Muscle of leg (tissue), 3 donors: ENCODE measurements at regions not wholly inside any gene's neighbourhood (a gene's known extent, or its start where the extent isn't known, plus 50 kb on each side); places are given as distances from the start of the nearest gene placed in this dataset.

Experiments
- DNase-seq: peaks from one replicate; pipeline ENCODE4 v3.0.0; 2013
- H3K27ac ChIP-seq: one replicate; pipeline ENCODE4 v1.5.1; 2013; ENCODE audit warnings: mild to moderate bottlenecking, low read length, control low read depth
- H3K27me3 ChIP-seq: one replicate; pipeline ENCODE4 v1.6.1; 2013; ENCODE audit warnings: low read length; ENCODE audit not compliant: control insufficient read depth, insufficient read depth
- H3K36me3 ChIP-seq: one replicate; pipeline ENCODE4 v1.6.1; 2013; ENCODE audit warnings: low read length; ENCODE audit not compliant: control insufficient read depth, insufficient read depth
- H3K4me1 ChIP-seq: one replicate; pipeline ENCODE4 v1.6.1; 2013; ENCODE audit warnings: low read length; ENCODE audit not compliant: control insufficient read depth, insufficient read depth
- H3K4me3 ChIP-seq: one replicate; pipeline ENCODE4 v1.5.1; 2013; ENCODE audit warnings: low read length, control low read depth
- H3K9me3 ChIP-seq: replicated peaks from 2 replicates; pipeline ENCODE4 v1.6.1; 2013; ENCODE audit warnings: low read depth, low read length; ENCODE audit not compliant: control insufficient read depth
- WGBS: methylation state at CpG from one replicate; pipeline ENCODE4 v1.1.5; 2013; ENCODE audit warnings: missing lambda C conversion rate; ENCODE audit not compliant: insufficient coverage; 5-methylcytosine and 5-hydroxymethylcytosine counted together

DNA sequence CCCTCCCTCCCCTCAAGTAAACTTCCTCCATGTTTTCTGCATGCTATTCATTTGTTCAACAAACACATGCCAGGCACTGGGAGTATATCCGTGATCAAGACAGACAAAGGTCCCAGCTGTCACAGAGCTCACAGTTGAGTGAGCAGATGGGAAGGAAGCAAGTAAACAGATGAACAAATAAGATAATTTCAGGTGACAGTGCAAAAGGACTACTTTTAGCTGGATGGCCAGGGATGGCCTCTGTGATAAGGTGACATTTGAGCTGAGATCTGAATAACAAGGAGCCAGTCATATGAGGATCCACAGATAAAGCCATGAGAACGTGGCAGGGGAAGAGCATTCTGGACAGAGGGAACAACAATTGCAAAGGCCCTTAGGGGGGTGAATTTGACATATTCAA, 121.7 kb upstream of the RAD23B start:
- H3K27me3 ChIP-seq, result no peaks in the 10 kb centered on the region
- DNase-seq, result no peak
- H3K4me3 ChIP-seq, result no peak overlapping the region
- 50% methylated on average over 2 of the region's 2 CpGs for WGBS
- H3K9me3 ChIP-seq, result peaks cover 9% of the 10 kb centered on the region
- H3K4me1 ChIP-seq, result no peaks in the 10 kb centered on the region
- H3K27ac ChIP-seq, result no peak overlapping the region
- H3K36me3 ChIP-seq, result no peaks in the 10 kb centered on the region

DNA sequence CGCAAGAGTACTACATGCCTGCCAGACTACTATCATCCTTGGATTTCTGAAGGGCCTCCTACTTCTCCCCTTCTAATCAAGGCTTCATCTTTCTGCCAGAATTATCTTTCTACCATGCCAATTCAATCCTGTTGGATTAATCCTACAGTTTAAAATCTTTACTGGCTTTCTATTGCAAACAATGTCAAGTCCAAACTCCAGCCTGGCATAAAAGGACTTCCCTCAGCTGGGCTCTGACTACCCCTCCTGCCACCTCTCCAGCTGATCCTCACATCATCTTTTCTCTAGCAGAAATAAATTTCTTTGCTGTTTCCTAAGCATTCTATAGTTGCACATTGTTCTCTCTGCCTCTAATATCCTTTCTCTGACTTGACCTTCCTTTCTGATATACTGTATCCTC, 119.7 kb upstream of the RAD23B start:
- DNase-seq, result no peak
- no peak overlapping the region for H3K27ac ChIP-seq
- H3K36me3 ChIP-seq, result no peaks in the 10 kb centered on the region
- 100% methylated on average over 1 of the region's 1 CpG for WGBS
- H3K9me3 ChIP-seq, result peaks cover 9% of the 10 kb centered on the region
- H3K27me3 ChIP-seq, result no peaks in the 10 kb centered on the region
- H3K4me1 ChIP-seq, result no peaks in the 10 kb centered on the region
- H3K4me3 ChIP-seq, result no peak overlapping the region

DNA sequence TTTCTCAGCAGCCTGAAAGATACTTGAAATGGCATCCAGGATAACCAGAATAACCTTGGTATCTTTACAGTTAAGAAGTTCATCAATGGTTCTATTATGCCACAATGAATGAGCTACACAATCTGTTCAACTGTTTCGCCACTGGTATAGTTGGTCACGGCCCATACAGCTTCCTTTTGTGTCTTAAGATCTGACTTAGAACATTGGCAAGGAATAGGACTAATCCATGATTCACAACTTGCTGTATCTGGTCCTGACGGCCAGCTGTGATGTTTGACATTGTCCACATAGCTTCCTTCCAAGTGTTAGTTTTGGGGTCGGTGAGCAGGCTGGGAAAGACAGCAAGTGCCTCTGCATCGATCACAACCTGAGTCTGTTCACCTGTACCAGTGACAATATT, 113.3 kb upstream of the RAD23B start:
- no peak overlapping the region for H3K4me3 ChIP-seq
- no peaks in the 10 kb centered on the region for H3K36me3 ChIP-seq
- H3K9me3 ChIP-seq, result no peaks in the 10 kb centered on the region
- 92% methylated on average over 5 of the region's 5 CpGs for WGBS
- no peaks in the 10 kb centered on the region for H3K27me3 ChIP-seq
- no peak for DNase-seq
- no peak overlapping the region for H3K27ac ChIP-seq
- H3K4me1 ChIP-seq, result peaks cover 6% of the 10 kb centered on the region

DNA sequence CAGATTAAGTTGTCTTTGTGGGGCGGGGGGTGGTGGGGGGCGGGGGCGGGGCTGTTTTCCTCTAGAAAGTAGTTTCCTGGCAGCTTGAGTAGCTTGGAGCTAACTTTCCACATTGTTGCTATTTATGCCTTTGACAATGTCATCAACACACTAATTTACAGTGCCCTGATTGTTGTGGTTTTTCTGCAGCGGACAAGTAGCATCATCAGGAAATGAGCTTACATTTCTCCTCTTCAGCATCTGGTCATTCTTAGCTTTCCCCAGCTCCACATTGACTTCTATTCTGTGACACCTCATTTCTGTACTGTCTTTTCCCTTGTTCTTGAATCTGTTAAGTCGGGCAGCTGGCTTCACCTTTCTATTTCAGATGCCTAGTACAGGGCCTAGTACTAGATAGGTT, 112.3 kb upstream of the RAD23B start:
- H3K9me3 ChIP-seq, result no peaks in the 10 kb centered on the region
- H3K4me3 ChIP-seq, result no peak overlapping the region
- 60% methylated on average over 1 of the region's 5 CpGs for WGBS
- no peaks in the 10 kb centered on the region for H3K27me3 ChIP-seq
- peaks cover 15% of the 10 kb centered on the region for H3K4me1 ChIP-seq
- no peaks in the 10 kb centered on the region for H3K36me3 ChIP-seq
- H3K27ac ChIP-seq, result no peak overlapping the region
- DNase-seq, result no peak

DNA sequence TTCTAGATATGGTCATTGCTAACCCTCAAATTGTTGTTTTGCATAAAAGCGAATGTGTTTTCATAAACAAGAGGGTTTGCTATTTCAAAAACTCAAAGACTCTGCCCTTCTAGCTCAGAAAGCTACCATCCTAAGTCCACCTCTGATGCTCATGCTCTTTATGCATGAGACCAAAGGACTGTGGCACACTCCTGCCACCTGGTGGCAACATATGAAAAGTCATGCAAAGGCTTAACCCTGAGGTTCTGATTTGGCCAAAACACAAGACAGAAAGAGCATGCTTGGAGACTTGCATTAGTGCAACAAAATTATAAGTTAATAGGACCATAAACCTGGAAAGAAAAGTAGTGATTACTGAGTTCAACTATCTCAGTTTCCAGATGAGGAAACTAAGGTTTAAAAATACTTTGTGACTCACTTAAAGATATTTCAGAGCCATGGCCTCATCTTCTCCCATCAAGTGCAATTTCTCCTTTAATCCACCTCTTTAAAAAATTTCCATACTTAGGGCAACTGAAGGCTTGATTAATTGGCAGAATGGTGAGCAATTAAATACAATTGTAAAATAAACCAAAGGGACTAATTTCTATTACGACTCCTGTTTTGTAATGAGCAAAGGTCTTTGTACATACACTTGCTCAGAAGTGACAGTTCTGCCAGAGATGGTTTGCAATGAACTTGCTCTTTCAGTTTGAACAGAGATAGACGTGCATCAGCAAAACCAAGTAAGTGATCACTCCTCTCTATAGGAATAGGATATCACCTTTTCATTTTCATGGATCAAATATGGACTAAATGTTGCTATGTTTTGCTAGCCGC, 110.7 kb upstream of the RAD23B start:
- Histone ChIP-seq H3K27me3 (no peaks in the 10 kb centered on the region), H3K4me1 (peaks cover 29% of the 10 kb centered on the region), H3K9me3 (no peaks in the 10 kb centered on the region), H3K36me3 (no peaks in the 10 kb centered on the region), H3K27ac (no peak overlapping the region), H3K4me3 (no peak overlapping the region)
- peak; percentile 91 for DNase-seq
- 100% methylated on average over 1 of the region's 4 CpGs for WGBS

DNA sequence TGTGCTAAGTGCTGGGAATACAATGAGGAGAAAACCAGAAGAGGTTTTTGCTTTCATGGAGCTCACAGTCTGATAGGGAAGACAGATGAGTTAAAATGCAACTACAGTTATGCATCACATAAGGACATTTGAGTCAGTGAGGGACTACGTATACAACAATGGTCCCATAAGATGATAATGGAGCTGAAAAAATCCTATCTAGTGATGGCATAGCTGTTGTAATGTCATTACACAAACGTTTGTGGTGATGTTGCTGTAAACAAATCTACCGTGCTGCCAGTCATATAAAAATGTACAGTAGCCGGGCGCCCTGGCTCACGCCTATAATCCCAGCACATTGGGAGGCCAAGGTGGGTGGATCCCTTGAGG, 110.1 kb upstream of the RAD23B start:
- WGBS, result 89% methylated on average over 3 of the region's 6 CpGs
- no peak overlapping the region for H3K27ac ChIP-seq
- no peaks in the 10 kb centered on the region for H3K9me3 ChIP-seq

DNA sequence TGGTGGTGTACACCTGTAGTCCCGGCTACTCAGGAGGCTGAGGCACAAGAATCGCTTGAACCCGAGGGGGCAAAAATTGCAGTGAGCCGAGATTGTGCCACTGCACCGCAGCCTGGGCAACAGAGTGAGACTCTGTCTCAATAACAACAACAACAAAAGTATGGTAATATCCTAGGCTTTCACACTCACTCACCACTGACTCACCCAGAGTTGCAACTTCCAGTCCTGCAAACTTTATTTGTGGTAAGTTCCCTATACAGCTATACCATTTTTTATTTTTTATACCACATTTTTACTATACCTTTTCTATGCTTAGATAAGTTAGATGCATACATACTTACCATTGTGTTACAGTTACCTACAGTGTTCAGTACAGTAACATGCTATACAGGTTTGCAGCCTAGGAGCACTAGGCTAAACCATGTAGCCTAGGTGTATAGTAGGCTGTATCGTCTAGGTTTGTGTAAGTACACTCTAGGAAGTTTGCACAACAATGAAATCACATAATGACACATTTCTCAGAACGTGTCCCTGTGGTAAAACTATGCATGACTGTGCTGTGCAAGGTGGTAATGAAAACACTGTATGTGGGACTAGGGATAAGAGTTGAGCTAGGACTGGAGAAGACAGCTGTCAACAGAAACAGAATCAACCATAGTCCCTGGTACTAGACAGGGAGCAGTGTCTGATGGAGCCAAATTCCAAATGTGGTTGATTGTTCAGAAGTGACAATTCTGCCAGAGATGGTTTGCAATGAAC, 109.5 kb upstream of the RAD23B start:
- Histone ChIP-seq H3K27me3 (no peaks in the 10 kb centered on the region), H3K4me1 (peaks cover 31% of the 10 kb centered on the region), H3K36me3 (no peaks in the 10 kb centered on the region), H3K9me3 (no peaks in the 10 kb centered on the region), H3K27ac (no peak overlapping the region), H3K4me3 (no peak overlapping the region)
- no peak for DNase-seq
- 100% methylated on average over 1 of the region's 7 CpGs for WGBS

More for the DNA sequence above, 110.1 kb upstream of the RAD23B start:
- Histone ChIP-seq H3K4me1 (peaks cover 31% of the 10 kb centered on the region), H3K36me3 (no peaks in the 10 kb centered on the region), H3K27me3 (no peaks in the 10 kb centered on the region), H3K4me3 (no peak overlapping the region)
- no peak for DNase-seq

DNA sequence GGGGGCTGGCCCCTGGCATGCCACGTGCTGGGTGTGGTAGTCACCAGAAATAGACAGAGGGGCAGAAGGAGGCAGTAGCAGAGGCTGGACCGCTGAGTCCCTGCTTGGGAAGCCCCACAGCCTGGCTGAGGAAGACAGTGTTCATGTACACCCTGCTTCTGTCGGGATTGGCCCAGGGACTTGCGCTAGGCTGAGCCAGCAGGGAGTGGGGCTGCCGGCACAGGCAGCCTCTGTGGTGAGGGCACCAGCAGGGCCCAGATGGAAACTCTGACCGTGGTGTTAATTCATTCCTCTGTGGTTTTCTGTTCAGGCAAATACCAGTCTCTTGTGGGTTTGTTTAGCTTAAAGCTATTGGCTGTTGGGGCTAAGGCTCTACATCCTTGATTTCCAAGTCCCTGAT, 108.6 kb upstream of the RAD23B start:
- WGBS, result 72% methylated on average over 6 of the region's 6 CpGs
- H3K27ac ChIP-seq, result peak overlapping the region; percentile 7

DNA sequence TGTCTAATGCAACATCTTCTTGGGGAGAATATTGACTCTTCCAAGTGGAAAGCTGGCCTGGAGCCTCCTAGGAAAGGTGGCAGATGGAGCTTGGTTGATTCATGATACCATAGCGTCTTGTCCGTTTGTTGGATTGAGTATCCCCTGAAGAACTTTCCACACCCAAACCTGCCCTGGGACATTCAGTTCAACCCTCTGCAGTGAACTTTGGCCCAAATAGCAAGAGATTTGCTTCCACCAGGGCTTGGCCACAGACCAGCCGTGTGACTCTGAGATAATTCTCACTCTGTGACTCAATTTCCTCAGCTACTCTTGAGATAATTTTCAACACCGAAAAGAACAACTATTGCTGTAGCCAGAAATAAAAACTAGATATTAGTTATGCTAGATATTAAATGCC, 108.0 kb upstream of the RAD23B start:
- 89% methylated on average over 3 of the region's 4 CpGs for WGBS
- Histone ChIP-seq H3K36me3 (no peaks in the 10 kb centered on the region), H3K4me3 (no peak overlapping the region), H3K27me3 (no peaks in the 10 kb centered on the region), H3K9me3 (no peaks in the 10 kb centered on the region), H3K4me1 (peaks cover 31% of the 10 kb centered on the region), H3K27ac (peak overlapping the region; percentile 7)
- no peak for DNase-seq

More for the DNA sequence above, 108.6 kb upstream of the RAD23B start:
- Histone ChIP-seq H3K27me3 (no peaks in the 10 kb centered on the region), H3K36me3 (no peaks in the 10 kb centered on the region), H3K9me3 (no peaks in the 10 kb centered on the region), H3K4me1 (peaks cover 31% of the 10 kb centered on the region), H3K4me3 (no peak overlapping the region)
- DNase-seq, result no peak

DNA sequence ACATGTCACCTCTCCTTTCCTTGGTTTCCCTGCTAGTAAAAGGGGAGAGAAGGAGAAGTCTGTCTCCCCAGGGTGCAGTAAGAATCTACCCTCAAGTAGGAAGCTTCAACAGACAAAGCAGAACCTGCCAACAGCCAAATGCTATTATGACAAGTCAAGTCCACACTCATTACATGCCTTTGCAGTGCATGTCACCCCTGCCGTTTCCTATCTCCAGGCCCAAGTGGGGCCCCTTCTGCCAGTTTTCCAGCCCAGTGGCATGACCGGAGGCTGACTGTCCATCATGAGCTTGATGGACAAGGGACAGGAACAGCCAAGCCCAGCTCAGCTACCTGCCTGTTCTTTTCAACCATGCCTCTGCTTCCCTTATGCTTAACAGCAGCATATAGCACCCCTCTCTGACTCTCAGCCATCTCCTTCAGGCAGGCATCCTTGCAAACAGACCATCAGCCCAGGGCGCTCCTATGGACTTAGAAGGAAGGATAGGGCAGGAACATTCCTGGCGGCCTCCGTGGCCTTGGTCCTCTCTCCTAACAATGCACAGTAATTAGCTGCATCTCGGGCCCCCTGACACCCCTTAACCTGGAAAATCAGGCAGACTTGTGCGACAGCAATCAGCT, 107.2 kb upstream of the RAD23B start:
- Histone ChIP-seq H3K4me3 (no peak overlapping the region), H3K9me3 (no peaks in the 10 kb centered on the region), H3K27ac (peak overlapping the region; percentile 32), H3K4me1 (peaks cover 31% of the 10 kb centered on the region), H3K27me3 (no peaks in the 10 kb centered on the region), H3K36me3 (no peaks in the 10 kb centered on the region)
- WGBS, result 79% methylated on average over 6 of the region's 7 CpGs
- DNase-seq, result no peak
